ENCODE measurements at regions not wholly inside any gene's neighbourhood (a gene's known extent, or its start where the extent isn't known, plus 50 kb on each side); places are given as distances from the start of the nearest gene placed in this dataset.

- H3K4me3 Mint-ChIP-seq = no peak overlapping the region
- DNase-seq = no peak
- H3K36me3 Mint-ChIP-seq (ENCODE audit: insufficient read depth) = no peaks in the 10 kb centered on the region
- no peaks in the 10 kb centered on the region for H3K27me3 Mint-ChIP-seq (ENCODE audit: low read depth)
- no peak for ATAC-seq
- H3K9me3 Mint-ChIP-seq = no peaks in the 10 kb centered on the region
- peaks cover 22% of the 10 kb centered on the region for H3K4me1 Mint-ChIP-seq (ENCODE audit: low read depth)
Observed at GRCh38 chr5:56715986-56716385, 99.4 kb upstream of the MAP3K1 start.

GRCh38 chr5:56712895-56713591, 102.3 kb upstream of the MAP3K1 start:
- Mint-ChIP-seq H3K36me3 (ENCODE audit: insufficient read depth) (no peaks in the 10 kb centered on the region), H3K4me3 (no peak overlapping the region), H3K9me3 (no peaks in the 10 kb centered on the region), H3K4me1 (ENCODE audit: low read depth) (peaks cover 27% of the 10 kb centered on the region), H3K27me3 (ENCODE audit: low read depth) (no peaks in the 10 kb centered on the region)
- DNase-seq = no peak
- no peak for ATAC-seq

GRCh38 chr5:56710826-56711590, 104.3 kb upstream of the MAP3K1 start:
- H3K27me3 Mint-ChIP-seq (ENCODE audit: low read depth) = no peaks in the 10 kb centered on the region
- H3K9me3 Mint-ChIP-seq = no peaks in the 10 kb centered on the region
- ATAC-seq = peak; percentile 80 to 91
- no peak for DNase-seq
- H3K36me3 Mint-ChIP-seq (ENCODE audit: insufficient read depth) = no peaks in the 10 kb centered on the region
- no peak overlapping the region for H3K4me3 Mint-ChIP-seq
- H3K4me1 Mint-ChIP-seq (ENCODE audit: low read depth) = peaks cover 19% of the 10 kb centered on the region

GRCh38 chr5:56706504-56706903, 108.8 kb upstream of the MAP3K1 start:
- Mint-ChIP-seq H3K9me3 (no peaks in the 10 kb centered on the region), H3K4me1 (ENCODE audit: low read depth) (peaks cover 35% of the 10 kb centered on the region), H3K27me3 (ENCODE audit: low read depth) (no peaks in the 10 kb centered on the region), H3K36me3 (ENCODE audit: insufficient read depth) (no peaks in the 10 kb centered on the region), H3K4me3 (no peak overlapping the region)
- no peak for DNase-seq
- ATAC-seq = no peak

GRCh38 chr5:56705217-56705616, 110.1 kb upstream of the MAP3K1 start:
- no peak overlapping the region for H3K4me3 Mint-ChIP-seq
- H3K9me3 Mint-ChIP-seq = no peaks in the 10 kb centered on the region
- no peaks in the 10 kb centered on the region for H3K36me3 Mint-ChIP-seq (ENCODE audit: insufficient read depth)
- no peaks in the 10 kb centered on the region for H3K27me3 Mint-ChIP-seq (ENCODE audit: low read depth)
- peaks cover 38% of the 10 kb centered on the region for H3K4me1 Mint-ChIP-seq (ENCODE audit: low read depth)
- ATAC-seq (no peak), DNase-seq (no peak)

- ATAC-seq (no peak), DNase-seq (no peak)
- Mint-ChIP-seq H3K36me3 (ENCODE audit: insufficient read depth) (no peaks in the 10 kb centered on the region), H3K27me3 (ENCODE audit: low read depth) (no peaks in the 10 kb centered on the region), H3K4me3 (no peak overlapping the region), H3K9me3 (no peaks in the 10 kb centered on the region), H3K4me1 (ENCODE audit: low read depth) (peaks cover 51% of the 10 kb centered on the region)
Observed at GRCh38 chr5:56703952-56704351, 111.4 kb upstream of the MAP3K1 start.

- H3K27me3 Mint-ChIP-seq (ENCODE audit: low read depth) = no peaks in the 10 kb centered on the region
- no peak for DNase-seq
- no peaks in the 10 kb centered on the region for H3K9me3 Mint-ChIP-seq
- H3K4me3 Mint-ChIP-seq = peak overlapping the region; percentile 2
- H3K36me3 Mint-ChIP-seq (ENCODE audit: insufficient read depth) = no peaks in the 10 kb centered on the region
- ATAC-seq = no peak
- peaks cover 73% of the 10 kb centered on the region for H3K4me1 Mint-ChIP-seq (ENCODE audit: low read depth)
Observed at GRCh38 chr5:56700711-56701110, 114.6 kb upstream of the MAP3K1 start.

- no peak overlapping the region for H3K4me3 Mint-ChIP-seq
- no peak for DNase-seq
- peaks cover 5% of the 10 kb centered on the region for H3K9me3 Mint-ChIP-seq
- no peak for ATAC-seq
- H3K4me1 Mint-ChIP-seq (ENCODE audit: low read depth) = peaks cover 76% of the 10 kb centered on the region
- no peaks in the 10 kb centered on the region for H3K27me3 Mint-ChIP-seq (ENCODE audit: low read depth)
- no peaks in the 10 kb centered on the region for H3K36me3 Mint-ChIP-seq (ENCODE audit: insufficient read depth)
Observed at GRCh38 chr5:56699538-56699937, 115.8 kb upstream of the MAP3K1 start.

GRCh38 chr5:56698463-56699381, 116.6 kb upstream of the MAP3K1 start:
- no peak overlapping the region for H3K4me3 Mint-ChIP-seq

GRCh38 chr5:56696900-56697299, 118.4 kb upstream of the MAP3K1 start:
- Mint-ChIP-seq H3K36me3 (ENCODE audit: insufficient read depth) (no peaks in the 10 kb centered on the region), H3K9me3 (peaks cover 10% of the 10 kb centered on the region), H3K27me3 (ENCODE audit: low read depth) (no peaks in the 10 kb centered on the region), H3K4me3 (no peak overlapping the region), H3K4me1 (ENCODE audit: low read depth) (peaks cover 84% of the 10 kb centered on the region)
- ATAC-seq (no peak), DNase-seq (no peak)

More at GRCh38 chr5:56698463-56699381, 116.6 kb upstream of the MAP3K1 start:
- no peaks in the 10 kb centered on the region for H3K27me3 Mint-ChIP-seq (ENCODE audit: low read depth)
- H3K9me3 Mint-ChIP-seq = peaks cover 5% of the 10 kb centered on the region
- H3K36me3 Mint-ChIP-seq (ENCODE audit: insufficient read depth) = no peaks in the 10 kb centered on the region
- ATAC-seq (peak; percentile 46 to 66), DNase-seq (no peak)
- peaks cover 78% of the 10 kb centered on the region for H3K4me1 Mint-ChIP-seq (ENCODE audit: low read depth)

GRCh38 chr5:56693220-56693579, 122.1 kb upstream of the MAP3K1 start:
- H3K4me1 Mint-ChIP-seq (ENCODE audit: low read depth) = peaks cover 81% of the 10 kb centered on the region
- H3K4me3 Mint-ChIP-seq = no peak overlapping the region
- ATAC-seq = peak; percentile 74 to 77

GRCh38 chr5:56692359-56693219, 122.8 kb upstream of the MAP3K1 start:
- Mint-ChIP-seq H3K9me3 (peaks cover 10% of the 10 kb centered on the region), H3K27me3 (ENCODE audit: low read depth) (no peaks in the 10 kb centered on the region), H3K4me3 (peak overlapping the region; percentile 55), H3K4me1 (ENCODE audit: low read depth) (peaks cover 83% of the 10 kb centered on the region), H3K36me3 (ENCODE audit: insufficient read depth) (peaks cover 6% of the 10 kb centered on the region)
- ATAC-seq (peak in 1 of 2 donors; percentile 18), DNase-seq (no peak)

More at GRCh38 chr5:56693220-56693579, 122.1 kb upstream of the MAP3K1 start:
- H3K27me3 Mint-ChIP-seq (ENCODE audit: low read depth) = no peaks in the 10 kb centered on the region
- H3K9me3 Mint-ChIP-seq = peaks cover 10% of the 10 kb centered on the region
- DNase-seq = peak; percentile 47
- H3K36me3 Mint-ChIP-seq (ENCODE audit: insufficient read depth) = peaks cover 6% of the 10 kb centered on the region

GRCh38 chr5:56688402-56688801, 126.9 kb upstream of the MAP3K1 start:
- DNase-seq (no peak), ATAC-seq (no peak)
- Mint-ChIP-seq H3K4me3 (no peak overlapping the region), H3K36me3 (ENCODE audit: insufficient read depth) (peaks cover 6% of the 10 kb centered on the region), H3K4me1 (ENCODE audit: low read depth) (peaks cover 85% of the 10 kb centered on the region), H3K27me3 (ENCODE audit: low read depth) (no peaks in the 10 kb centered on the region), H3K9me3 (peaks cover 5% of the 10 kb centered on the region)

Measured in activated T-cell treated with anti-CD3 and anti-CD28 coated beads, Interleukin-2, amount 50 U/mL, for 4 hours (primary cell).